HEK293T (cell line): ENCODE measurements at regions not wholly inside any gene's neighbourhood (a gene's known extent, or its start where the extent isn't known, plus 50 kb on each side); places are given as distances from the start of the nearest gene placed in this dataset.

ENCODE experiments used
- CTCF ChIA-PET: fragments of 350-600 bp; formaldehyde crosslinking; extraction: SDS; loops from one replicate; lab custom pipeline; 2021; ENCODE audit warnings: antibody characterized with exemption, inconsistent platforms; lab: Yijun Ruan, JAX
- POLR2A ChIA-PET: fragments of 350-600 bp; formaldehyde crosslinking; extraction: SDS; loops from one replicate; lab custom pipeline; 2020; ENCODE audit warnings: antibody characterized with exemption, inconsistent platforms; lab: Yijun Ruan, JAX
- DNase-seq: peaks from one replicate; pipeline ENCODE4 v3.0.0; 2012; ENCODE audit warnings: mixed read lengths; ENCODE audit errors: extremely low spot score
- ARNT ChIP-seq: fragments of 450-650 bp; IDR thresholded peaks from 2 replicates; pipeline ENCODE4 v1.6.1; 2017; ENCODE audit warnings: mild to moderate bottlenecking
- BHLHE40 ChIP-seq: fragments of 450-650 bp; IDR thresholded peaks from 2 replicates; pipeline ENCODE4 v1.6.1; 2016; ENCODE audit warnings: mild to moderate bottlenecking, moderate library complexity, borderline replicate concordance
- CTBP1 ChIP-seq: fragments of 450-650 bp; IDR thresholded peaks from 2 replicates; pipeline ENCODE4 v1.6.1; 2016; ENCODE audit warnings: borderline replicate concordance
- ELF4 ChIP-seq: fragments of 450-650 bp; IDR thresholded peaks from 2 replicates; pipeline ENCODE4 v1.6.1; 2017; ENCODE audit warnings: antibody characterized with exemption
- FOXA1 ChIP-seq: fragments of 450-650 bp; IDR thresholded peaks from 2 replicates; pipeline ENCODE4 v1.6.1; 2016; ENCODE audit warnings: mild to moderate bottlenecking
- FOXK2 ChIP-seq: fragments of 450-650 bp; IDR thresholded peaks from 2 replicates; pipeline ENCODE4 v1.6.1; 2016; ENCODE audit warnings: mild to moderate bottlenecking
- FOXM1 ChIP-seq: fragments of 450-650 bp; IDR thresholded peaks from 2 replicates; pipeline ENCODE4 v1.6.1; 2017; ENCODE audit warnings: mild to moderate bottlenecking, borderline replicate concordance
- HDGF ChIP-seq: fragments of 450-650 bp; IDR thresholded peaks from 2 replicates; pipeline ENCODE4 v1.6.1; 2017; ENCODE audit warnings: antibody characterized with exemption, borderline replicate concordance
- L3MBTL2 ChIP-seq: fragments of 450-650 bp; conservative IDR thresholded peaks from 2 replicates; pipeline ENCODE4 v1.6.1; 2016; ENCODE audit warnings: mild to moderate bottlenecking
- LEF1 ChIP-seq: fragments of 450-650 bp; IDR thresholded peaks from 2 replicates; pipeline ENCODE4 v1.6.1; 2017; ENCODE audit warnings: mild to moderate bottlenecking, borderline replicate concordance
- NFRKB ChIP-seq: fragments of 450-650 bp; IDR thresholded peaks from 2 replicates; pipeline ENCODE4 v1.6.1; 2016; ENCODE audit warnings: mild to moderate bottlenecking, moderate library complexity
- SP1 ChIP-seq: fragments of 450-650 bp; IDR thresholded peaks from 2 replicates; pipeline ENCODE4 v1.6.1; 2017
- SUZ12 ChIP-seq: fragments of 450-650 bp; IDR thresholded peaks from 2 replicates; pipeline ENCODE4 v1.6.1; 2016; ENCODE audit warnings: mild to moderate bottlenecking
- TARDBP ChIP-seq: fragments of 450-650 bp; IDR thresholded peaks from 2 replicates; pipeline ENCODE4 v1.6.1; 2016
- ZNF384 ChIP-seq: fragments of 450-650 bp; IDR thresholded peaks from 2 replicates; pipeline ENCODE4 v1.6.1; 2016
- TF ChIP-seq, protein P1 (sequence below): fragments of 450-650 bp; IDR thresholded peaks from 2 replicates; pipeline ENCODE4 v1.6.1; 2016

DNA sequence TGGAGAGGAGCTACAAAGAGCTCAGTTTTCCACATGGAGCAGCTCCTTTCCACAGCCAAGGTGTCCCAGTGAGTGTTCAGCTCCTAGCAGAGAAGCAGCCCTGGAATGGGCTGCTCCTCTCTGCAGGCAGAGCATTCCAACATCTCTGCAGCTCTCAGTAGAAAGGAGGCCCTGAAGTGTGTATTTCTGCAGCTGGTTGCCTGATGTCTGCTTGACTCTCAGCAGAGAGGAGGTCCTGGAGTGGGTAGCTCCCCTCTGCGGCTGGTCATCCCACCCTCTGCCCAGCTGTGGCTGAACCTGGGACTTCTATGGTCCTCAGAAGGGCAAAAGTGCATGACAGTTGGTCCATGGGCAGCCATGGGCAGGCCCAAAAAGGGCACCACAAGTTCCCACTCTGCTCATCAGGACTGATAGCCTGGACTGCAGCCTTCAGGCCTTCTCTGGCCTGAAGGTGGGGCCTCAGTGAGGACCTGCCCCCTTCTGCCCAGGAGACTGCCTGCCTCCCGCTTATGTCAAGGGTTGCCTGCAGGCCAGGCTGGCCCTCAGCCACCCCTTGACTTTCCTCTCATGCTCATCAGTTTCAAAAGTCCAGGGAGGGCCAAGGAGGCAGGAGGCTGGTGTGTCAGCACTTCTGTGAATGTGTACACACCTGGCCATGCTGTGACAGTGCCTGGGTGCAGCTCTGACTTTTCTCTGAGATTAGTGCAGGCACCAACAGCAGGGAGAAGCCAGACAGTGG is 605.9 kb upstream of the FAM174A start:
- DNase-seq = no peak
- ChIA-PET CTCF (no interaction called here), POLR2A (no interaction called here)
- TF ChIP-seq ARNT = no peak
- no peak for TF ChIP-seq SP1
- TF ChIP-seq L3MBTL2 = no peak
- TF ChIP-seq TARDBP = no peak
- no peak for TF ChIP-seq FOXA1
- TF ChIP-seq FOXM1 = no peak
- TF ChIP-seq, protein P1, sequence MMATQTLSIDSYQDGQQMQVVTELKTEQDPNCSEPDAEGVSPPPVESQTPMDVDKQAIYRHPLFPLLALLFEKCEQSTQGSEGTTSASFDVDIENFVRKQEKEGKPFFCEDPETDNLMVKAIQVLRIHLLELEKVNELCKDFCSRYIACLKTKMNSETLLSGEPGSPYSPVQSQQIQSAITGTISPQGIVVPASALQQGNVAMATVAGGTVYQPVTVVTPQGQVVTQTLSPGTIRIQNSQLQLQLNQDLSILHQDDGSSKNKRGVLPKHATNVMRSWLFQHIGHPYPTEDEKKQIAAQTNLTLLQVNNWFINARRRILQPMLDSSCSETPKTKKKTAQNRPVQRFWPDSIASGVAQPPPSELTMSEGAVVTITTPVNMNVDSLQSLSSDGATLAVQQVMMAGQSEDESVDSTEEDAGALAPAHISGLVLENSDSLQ = no peak
- TF ChIP-seq NFRKB = no peak
- TF ChIP-seq CTBP1 = no peak
- no peak for TF ChIP-seq LEF1
- TF ChIP-seq SUZ12 = no peak
- no peak for TF ChIP-seq HDGF
- no peak for TF ChIP-seq FOXK2
- no peak for TF ChIP-seq BHLHE40
- TF ChIP-seq ELF4 = no peak
- TF ChIP-seq ZNF384 = no peak

DNA sequence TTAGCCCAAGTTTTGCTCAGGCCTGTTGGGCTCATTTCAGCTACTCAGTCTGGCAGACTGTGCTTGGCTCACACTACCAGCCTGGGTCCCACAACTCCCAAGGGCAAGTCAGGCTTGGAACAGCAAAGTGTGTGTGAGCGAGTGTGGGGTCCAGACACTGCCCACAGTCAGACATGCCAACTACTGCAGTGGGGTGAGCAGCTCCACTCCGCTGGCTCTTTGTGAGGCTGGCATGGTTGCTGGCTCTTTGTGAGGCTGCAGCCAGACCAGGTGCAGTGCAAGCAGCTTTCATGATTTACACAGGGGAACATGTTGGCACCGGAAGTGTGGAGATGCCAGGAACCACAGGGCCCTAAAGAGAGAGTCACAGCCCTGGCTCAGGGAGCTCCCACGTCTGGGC is 606.7 kb upstream of the FAM174A start:
- ChIA-PET CTCF (no interaction called here), POLR2A (no interaction called here)
- DNase-seq = no peak
- no peak for TF ChIP-seq BHLHE40
- TF ChIP-seq FOXK2 = no peak
- no peak for TF ChIP-seq SUZ12
- TF ChIP-seq CTBP1 = no peak
- TF ChIP-seq TARDBP = no peak
- no peak for TF ChIP-seq ZNF384
- TF ChIP-seq LEF1 = no peak
- TF ChIP-seq, protein P1 = no peak
- TF ChIP-seq SP1 = no peak
- TF ChIP-seq L3MBTL2 = no peak
- no peak for TF ChIP-seq HDGF
- no peak for TF ChIP-seq ARNT
- no peak for TF ChIP-seq ELF4

DNA sequence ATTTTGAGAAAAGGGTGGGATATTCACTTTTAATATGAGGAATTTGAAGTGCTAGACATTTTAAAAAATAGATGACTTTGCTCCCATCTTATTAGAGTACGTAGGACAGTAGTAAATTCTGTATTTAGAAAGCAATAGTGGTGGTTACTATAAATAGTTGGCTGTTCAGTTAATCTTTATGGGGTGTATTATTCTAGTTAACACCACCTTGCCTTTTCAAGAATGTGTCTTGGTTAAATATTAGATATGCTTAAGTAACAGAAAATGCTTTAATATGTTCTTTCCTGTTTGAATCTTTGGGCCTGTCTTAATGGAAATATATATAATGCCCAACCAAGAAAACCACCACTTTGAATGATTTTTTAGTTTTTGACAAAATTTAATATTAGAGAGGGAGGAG is 608.7 kb upstream of the FAM174A start:
- DNase-seq = no peak
- TF ChIP-seq SP1 = no peak
- no peak for TF ChIP-seq NFRKB
- no peak for TF ChIP-seq ELF4
- no peak for TF ChIP-seq ZNF384
- TF ChIP-seq L3MBTL2 = no peak
- no peak for TF ChIP-seq LEF1
- no peak for TF ChIP-seq FOXA1
- TF ChIP-seq HDGF = no peak
- no peak for TF ChIP-seq ARNT
- no peak for TF ChIP-seq CTBP1
- no peak for TF ChIP-seq BHLHE40
- TF ChIP-seq, protein P1 = no peak
- ChIA-PET POLR2A (no interaction called here), CTCF (interaction anchor here (0.6 kb wide), 1 partner anchor 276 kb away, joined by 3 read pairs; no protein-coding TSS in a partner anchor)

DNA sequence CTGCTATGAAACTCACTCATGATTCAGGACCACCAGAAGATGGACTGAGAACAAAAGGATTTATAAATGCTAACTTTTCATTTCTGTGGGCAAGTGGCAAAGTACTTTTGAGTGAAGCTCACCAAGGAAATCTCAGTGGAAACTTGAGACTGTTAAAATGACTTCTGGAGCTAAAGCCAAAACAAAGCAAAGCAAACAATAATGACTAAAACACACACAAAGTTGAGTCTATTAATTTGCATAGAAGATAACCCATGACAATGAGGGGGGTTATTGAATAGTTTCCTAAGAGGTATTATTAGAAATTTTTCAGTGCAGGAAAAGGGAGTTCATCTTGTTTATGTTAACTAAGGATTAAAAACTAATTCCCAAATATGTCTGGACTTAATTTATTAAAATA is 612.8 kb upstream of the FAM174A start:
- DNase-seq = no peak
- CTCF ChIA-PET = no interaction called here
- POLR2A ChIA-PET = no interaction called here

DNA sequence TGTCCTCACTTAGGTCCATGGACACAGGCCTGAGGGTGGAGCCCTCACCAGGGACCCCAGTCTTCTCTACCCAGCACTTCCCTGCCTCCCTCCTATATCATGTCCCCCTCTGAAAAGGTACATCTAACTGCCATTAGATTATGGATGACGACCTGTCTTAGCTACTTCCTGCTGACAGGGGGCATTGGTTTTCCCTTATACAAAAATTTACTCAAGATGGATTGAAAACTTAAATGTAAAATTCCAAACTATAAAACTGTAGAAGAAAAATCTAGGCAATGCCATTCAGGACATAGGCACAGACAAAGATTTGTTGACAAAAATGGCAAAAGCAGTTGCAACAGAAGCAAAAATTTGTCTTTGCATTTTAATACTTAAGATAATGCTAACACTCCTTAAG is 623.2 kb upstream of the FAM174A start:
- TF ChIP-seq CTBP1 (no peak), LEF1 (no peak), FOXA1 (no peak), FOXM1 (no peak), NFRKB (no peak), TARDBP (no peak), ZNF384 (no peak), L3MBTL2 (no peak), SUZ12 (no peak), SP1 (no peak), HDGF (no peak), BHLHE40 (no peak), ARNT (no peak), FOXK2 (no peak), ELF4 (no peak)
- TF ChIP-seq, protein P1 = no peak
- ChIA-PET CTCF (no interaction called here), POLR2A (no interaction called here)
- DNase-seq = no peak

More for the DNA sequence above, 612.8 kb upstream of the FAM174A start:
- no peak for TF ChIP-seq ZNF384
- no peak for TF ChIP-seq HDGF
- no peak for TF ChIP-seq BHLHE40
- no peak for TF ChIP-seq SP1
- no peak for TF ChIP-seq FOXA1
- no peak for TF ChIP-seq LEF1
- TF ChIP-seq FOXK2 = no peak
- TF ChIP-seq L3MBTL2 = no peak
- TF ChIP-seq TARDBP = no peak
- no peak for TF ChIP-seq NFRKB
- no peak for TF ChIP-seq CTBP1
- TF ChIP-seq ELF4 = no peak
- TF ChIP-seq SUZ12 = no peak
- no peak for TF ChIP-seq ARNT
- TF ChIP-seq FOXM1 = no peak
- TF ChIP-seq, protein P1 = no peak
